ENCODE measurements at regions not wholly inside any gene's neighbourhood (a gene's known extent, or its start where the extent isn't known, plus 50 kb on each side); places are given as distances from the start of the nearest gene placed in this dataset.

DNA sequence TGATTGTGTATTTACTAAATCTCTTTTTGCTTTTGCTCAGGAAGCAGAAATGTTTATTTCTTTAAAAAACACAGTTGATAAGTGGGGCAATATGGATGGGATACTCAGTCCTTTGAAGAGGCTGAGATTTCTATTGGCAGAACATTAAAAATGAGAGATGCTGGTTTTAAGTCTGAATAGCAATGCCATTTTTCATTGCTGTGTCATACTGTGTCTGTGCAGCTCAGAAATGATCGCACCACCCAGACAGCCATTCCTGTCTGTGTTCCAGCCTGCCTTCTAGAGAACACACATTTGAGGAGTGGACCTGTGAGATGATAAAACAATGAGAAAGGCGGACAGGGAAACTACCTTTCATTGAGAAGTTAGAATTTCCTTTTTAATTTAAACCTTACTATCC lies 231.2 kb upstream of the USP24 start:
- TF ChIP-seq CTCF (conservative IDR thresholded peaks at IDR 0.05) (no peak), EZH2 (IDR thresholded peaks at IDR 0.05; ENCODE audit: low read depth) (no peak)
